K562 (cell line): ENCODE measurements at regions not wholly inside any gene's neighbourhood (a gene's known extent, or its start where the extent isn't known, plus 50 kb on each side); places are given as distances from the start of the nearest gene placed in this dataset.

Experiments
- ATAC-seq: fragments of 200-7000 bp; cut with Tn5 transposase; 3 replicates; pipeline ENCODE4 v1.9.1; 2020; ENCODE audit warnings: moderate library complexity
- BruUV-seq: library from RNA; stranded (reverse); fragments of 400-500 nt; replicated peaks from 2 replicates; lab custom pipeline; 2021; lab: Mats Ljungman, UMichigan
- CTCF ChIA-PET: fragments of 300-600 bp; formaldehyde crosslinking; extraction: SDS; loops from one replicate; lab custom pipeline; 2021; ENCODE audit warnings: low intra/inter-chr PET ratio; lab: Yijun Ruan, JAX
- POLR2A ChIA-PET: fragments of 300-600, 350-650 bp; sonication (Branson Sonifier 250); formaldehyde crosslinking; extraction: SDS; loops from one replicate; lab custom pipeline; 2021; ENCODE audit warnings: antibody characterized with exemption, inconsistent platforms; lab: Yijun Ruan, JAX
- DNase-seq, 4 experiments: peaks; one replicate each; pipeline versions ENCODE4 v3.0.0 to v3.0.0-alpha.2; 2011 to 2018; ENCODE audit warnings: low spot score in 3 of 4, mixed read lengths in 3 of 4; ENCODE audit errors: extremely low read depth in 1 of 4
- FAIRE-seq: peaks from 2 replicates; lab custom pipeline; 2011; peaks lifted over from hg19 to GRCh38; lab: Jason Lieb, UNC
- H2AFZ ChIP-seq: 2 replicates; pipeline ENCODE4 v1.6.0; 2011; ENCODE audit warnings: low read depth, low read length, control low read depth, inconsistent platforms
- H3K27ac ChIP-seq: fragments of 200-600 bp; 3 replicates; pipeline ENCODE4 v1.8.0; 2011; ENCODE audit warnings: low read depth, mild to moderate bottlenecking, control low read depth, inconsistent platforms, low read length, moderate library complexity, mixed read lengths; ENCODE audit errors: extremely low read depth
- H3K27me3 ChIP-seq, 2 experiments: fragments of 300-600 bp in 1 of 2; 2 replicates in 1 of 2; 3 replicates in 1 of 2; pipeline versions ENCODE4 v1.6.0 to v1.8.0; 2011; ENCODE audit warnings: inconsistent platforms in 2 of 2, low read length in 2 of 2, mild to moderate bottlenecking in 1 of 2, mixed read lengths in 1 of 2, moderate library complexity in 1 of 2; ENCODE audit not compliant: control insufficient read depth in 2 of 2, insufficient read depth in 2 of 2
- H3K36me3 ChIP-seq: fragments of 300-600 bp; 3 replicates; pipeline ENCODE4 v1.8.0; 2011; ENCODE audit warnings: mild to moderate bottlenecking, low read length, inconsistent platforms; ENCODE audit not compliant: control insufficient read depth, insufficient read depth
- H3K4me1 ChIP-seq, 2 experiments: fragments of 200-600 bp in 1 of 2; replicated peaks in 1 of 2; 2 replicates in 1 of 2; 3 replicates in 1 of 2; pipeline versions ENCODE4 v1.5.1 to v1.8.0; 2011; ENCODE audit warnings: inconsistent platforms in 2 of 2, low read length in 2 of 2, mild to moderate bottlenecking in 1 of 2, mixed read lengths in 1 of 2, moderate library complexity in 1 of 2; ENCODE audit not compliant: control insufficient read depth in 2 of 2, insufficient read depth in 2 of 2
- H3K4me2 ChIP-seq: 2 replicates; pipeline ENCODE4 v1.6.1; 2011; ENCODE audit warnings: low read length, control low read depth, inconsistent platforms, mixed read lengths; ENCODE audit not compliant: insufficient read depth
- H3K4me3 ChIP-seq: fragments of 200-600 bp; sonication (generic), shearing (Covaris generic); 2 replicates; pipeline ENCODE4 v1.5.1; 2016; ENCODE audit warnings: control low read depth, inconsistent platforms
- H3K79me2 ChIP-seq: fragments of 200-600 bp; 3 replicates; pipeline ENCODE4 v1.8.0; 2011; ENCODE audit warnings: low read length, inconsistent platforms; ENCODE audit not compliant: control insufficient read depth, insufficient read depth
- H3K9ac ChIP-seq, 2 experiments: 2 replicates each; pipeline versions ENCODE4 v1.6.0 to v1.6.1; 2011; ENCODE audit warnings: low read depth in 2 of 2, low read length in 2 of 2, control low read depth in 1 of 2, inconsistent platforms in 1 of 2, mild to moderate bottlenecking in 1 of 2, mixed read lengths in 1 of 2; ENCODE audit not compliant: insufficient read depth in 1 of 2
- H3K9me1 ChIP-seq: one replicate; pipeline ENCODE4 v1.6.0; 2011; ENCODE audit warnings: inconsistent platforms, mild to moderate bottlenecking, low read length, moderate library complexity; ENCODE audit not compliant: control insufficient read depth, insufficient read depth
- H3K9me3 ChIP-seq: replicated peaks from 2 replicates; pipeline ENCODE4 v1.5.1; 2011; ENCODE audit warnings: low read depth, low read length, inconsistent platforms; ENCODE audit not compliant: control insufficient read depth, insufficient read depth
- H4K20me1 ChIP-seq: replicated peaks from 2 replicates; pipeline ENCODE4 v1.6.1; 2011; ENCODE audit warnings: low read length, inconsistent platforms, mixed read lengths; ENCODE audit not compliant: control insufficient read depth, insufficient read depth
- CUX1 ChIP-seq: fragments of 200-800 bp; sonication (Bioruptor generic); IDR thresholded peaks from 2 replicates; pipeline ENCODE4 v1.6.1; 2016; ENCODE audit warnings: missing genetic modification characterization, missing compliant biosample characterization
- DDX20 ChIP-seq: fragments of 450-650 bp; IDR thresholded peaks from 2 replicates; pipeline ENCODE4 v1.6.1; 2016; ENCODE audit warnings: missing genetic modification characterization, low read depth, mild to moderate bottlenecking, missing compliant biosample characterization, moderate library complexity
- EGR1 ChIP-seq: fragments of 450-650 bp; conservative IDR thresholded peaks from 2 replicates; pipeline ENCODE4 v1.6.1; 2017; ENCODE audit warnings: mild to moderate bottlenecking
- IRF9 ChIP-seq: fragments of 450-650 bp; IDR thresholded peaks from 2 replicates; pipeline ENCODE4 v1.6.1; 2016; ENCODE audit warnings: missing biosample characterization, missing genetic modification characterization
- ZBTB8A ChIP-seq: fragments of 450-650 bp; IDR thresholded peaks from 2 replicates; pipeline ENCODE4 v1.6.1; 2018; ENCODE audit warnings: mild to moderate bottlenecking, moderate library complexity; ENCODE audit not compliant: partially characterized antibody
- ZNF445 ChIP-seq: fragments of 250-450 bp; sonication (Bioruptor Pico); IDR thresholded peaks from 2 replicates; pipeline ENCODE4 v1.4.0; 2020; ENCODE audit warnings: low read depth, mild to moderate bottlenecking, moderate library complexity
- WGBS: fragments of 100-300 bp; shearing (Covaris generic); methylation state at CpG from one replicate; pipeline ENCODE4 v1.1.6; 2016; ENCODE audit warnings: low coverage, mixed read lengths; ENCODE audit not compliant: insufficient coverage; ENCODE audit errors: missing lambda C conversion rate; 5-methylcytosine and 5-hydroxymethylcytosine counted together
- in situ Hi-C: fragments of 300-500 bp; cut with MboI; formaldehyde crosslinking; loops from 4 replicates; pipeline ENCODE4 v1.15.0; 2018; ENCODE audit warnings: inconsistent platforms, mixed read lengths
- intact Hi-C: fragments of 100-400 bp; cut with micrococcal nuclease; formaldehyde crosslinking; loops from 2 replicates; pipeline ENCODE4 v1.14.2; 2022

GRCh38 chr9:89839449-89839848, 234.6 kb downstream of the GADD45G start:
- ChIA-PET CTCF (no interaction called here), POLR2A (no interaction called here)
- no peak for DNase-seq
- H3K4me1 ChIP-seq = no peaks in the 10 kb centered on the region
- no peaks in the 10 kb centered on the region for H3K9me3 ChIP-seq
- no peaks in the 10 kb centered on the region for H3K79me2 ChIP-seq
- no peak for FAIRE-seq
- intact Hi-C loops = no loop called here
- H3K27ac ChIP-seq = no peak overlapping the region
- no peak overlapping the region for H3K4me3 ChIP-seq
- TF ChIP-seq EGR1 = no peak
- TF ChIP-seq ZBTB8A = no peak
- TF ChIP-seq IRF9 (tag) = no peak
- TF ChIP-seq DDX20 (tag) = no peak
- no peak for TF ChIP-seq ZNF445
- H3K9me1 ChIP-seq = no peaks in the 10 kb centered on the region
- H2AFZ ChIP-seq = no peak overlapping the region
- no peak overlapping the region for H3K9ac ChIP-seq
- ATAC-seq = no peak
- 4% methylated on average over 4 of the region's 4 CpGs for WGBS
- peaks cover 0 to 13% of the 10 kb centered on the region in 2 experiments; a peak in 2 of 5 replicates for H3K27me3 ChIP-seq
- no peaks in the 10 kb centered on the region for H4K20me1 ChIP-seq
- no peak overlapping the region for H3K4me2 ChIP-seq
- in situ Hi-C loops = no loop called here
- BruUV-seq = no TSS peak
- no peaks in the 10 kb centered on the region for H3K36me3 ChIP-seq

- POLR2A ChIA-PET = no interaction called here
- intact Hi-C loops = no loop called here
- no TSS peak for BruUV-seq
- H3K79me2 ChIP-seq = no peaks in the 10 kb centered on the region
- no peaks in the 10 kb centered on the region for H3K9me3 ChIP-seq
- in situ Hi-C loops = no loop called here
- H3K27me3 ChIP-seq = peaks cover 0 to 13% of the 10 kb centered on the region in 2 experiments; a peak in 2 of 5 replicates
- CTCF ChIA-PET = no interaction called here
- no peak overlapping the region for H3K27ac ChIP-seq
- ATAC-seq (no peak), DNase-seq (no peak), FAIRE-seq (no peak)
- no peak overlapping the region for H2AFZ ChIP-seq
- H3K9ac ChIP-seq = no peak overlapping the region
- 0% methylated on average over 7 of the region's 7 CpGs for WGBS
- H3K36me3 ChIP-seq = no peaks in the 10 kb centered on the region
- no peaks in the 10 kb centered on the region for H3K4me1 ChIP-seq
- H4K20me1 ChIP-seq = no peaks in the 10 kb centered on the region
- H3K9me1 ChIP-seq = no peaks in the 10 kb centered on the region
- no peak overlapping the region for H3K4me2 ChIP-seq
- no peak overlapping the region for H3K4me3 ChIP-seq
- no peak for TF ChIP-seq CUX1 (CRISPR knock-in tag)
Measured at GRCh38 chr9:89839952-89840351, 235.1 kb downstream of the GADD45G start.
